ENCODE measurements at regions not wholly inside any gene's neighbourhood (a gene's known extent, or its start where the extent isn't known, plus 50 kb on each side); places are given as distances from the start of the nearest gene placed in this dataset.

DNA sequence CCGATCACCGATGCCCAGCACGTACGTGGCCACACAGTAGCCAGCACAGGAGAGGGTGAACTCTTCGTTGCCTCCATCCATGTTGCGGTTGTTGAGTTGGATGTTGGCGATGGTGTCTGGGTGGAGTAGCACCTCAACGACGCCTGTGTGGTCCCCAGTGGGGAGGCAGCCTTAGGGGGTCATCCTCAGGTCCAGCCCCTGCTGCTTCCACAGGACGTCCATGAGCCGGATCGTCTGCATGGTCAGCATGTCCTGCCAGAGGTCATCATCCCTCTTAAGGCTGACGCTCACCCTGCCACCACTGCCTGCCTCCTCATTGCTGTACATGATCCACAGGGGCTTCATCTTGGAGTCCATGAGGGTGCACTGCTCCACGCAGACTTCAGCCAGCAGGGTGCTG, 369.3 kb downstream of the CMPK2 start:
- H3K9ac ChIP-seq (ENCODE audit: low read length), result no peak overlapping the region
- DNase-seq (no peak), ATAC-seq (ENCODE audit: low read depth) (no peak)
- no peaks in the 10 kb centered on the region for H3K27me3 Mint-ChIP-seq
- peaks cover 0 to 15% (median 0%) of the 10 kb centered on the region in 3 donors for H3K9me3 ChIP-seq (ENCODE audit: control extremely low read depth in 1 of 3, control insufficient read depth in 2 of 3, insufficient read depth in 1 of 3, low read length in 2 of 3)
- H3K36me3 ChIP-seq (replicated peaks in 1 of 2; ENCODE audit: control extremely low read depth in 1 of 2, control insufficient read depth in 1 of 2, extremely low read depth in 1 of 2, insufficient read depth in 2 of 2, low read length in 1 of 2), result no peaks in the 10 kb centered on the region
- peaks cover 4% of the 10 kb centered on the region for H3K4me1 Mint-ChIP-seq
- H3K4me3 Mint-ChIP-seq, result no peak overlapping the region
- CTCF ChIA-PET, result no interaction called here
- no peaks in the 10 kb centered on the region for H3K79me2 ChIP-seq (ENCODE audit: control insufficient read depth, insufficient read depth, low read length)
- H3K4me3 ChIP-seq (ENCODE audit: control extremely low read depth in 1 of 5, extremely low read depth in 1 of 5, insufficient read depth in 1 of 5, low read depth in 2 of 5, low read length in 4 of 5), result no peak overlapping the region
- no peak overlapping the region for H3K27ac Mint-ChIP-seq
- H3K4me2 ChIP-seq (replicated peaks; ENCODE audit: low read depth, low read length, poor library complexity, severe bottlenecking), result no peak overlapping the region
- TF ChIP-seq EZH2 (IDR thresholded peaks at IDR 0.05; ENCODE audit: borderline replicate concordance, insufficient read depth, low read depth, low read length, poor library complexity, severe bottlenecking), result no peak
- TF ChIP-seq, protein P1, sequence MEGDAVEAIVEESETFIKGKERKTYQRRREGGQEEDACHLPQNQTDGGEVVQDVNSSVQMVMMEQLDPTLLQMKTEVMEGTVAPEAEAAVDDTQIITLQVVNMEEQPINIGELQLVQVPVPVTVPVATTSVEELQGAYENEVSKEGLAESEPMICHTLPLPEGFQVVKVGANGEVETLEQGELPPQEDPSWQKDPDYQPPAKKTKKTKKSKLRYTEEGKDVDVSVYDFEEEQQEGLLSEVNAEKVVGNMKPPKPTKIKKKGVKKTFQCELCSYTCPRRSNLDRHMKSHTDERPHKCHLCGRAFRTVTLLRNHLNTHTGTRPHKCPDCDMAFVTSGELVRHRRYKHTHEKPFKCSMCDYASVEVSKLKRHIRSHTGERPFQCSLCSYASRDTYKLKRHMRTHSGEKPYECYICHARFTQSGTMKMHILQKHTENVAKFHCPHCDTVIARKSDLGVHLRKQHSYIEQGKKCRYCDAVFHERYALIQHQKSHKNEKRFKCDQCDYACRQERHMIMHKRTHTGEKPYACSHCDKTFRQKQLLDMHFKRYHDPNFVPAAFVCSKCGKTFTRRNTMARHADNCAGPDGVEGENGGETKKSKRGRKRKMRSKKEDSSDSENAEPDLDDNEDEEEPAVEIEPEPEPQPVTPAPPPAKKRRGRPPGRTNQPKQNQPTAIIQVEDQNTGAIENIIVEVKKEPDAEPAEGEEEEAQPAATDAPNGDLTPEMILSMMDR (IDR thresholded peaks at IDR 0.05), result no peak
- intact Hi-C loops (cut with micrococcal nuclease), result no loop called here
- H4K20me1 ChIP-seq (ENCODE audit: control insufficient read depth, insufficient read depth, low read length, poor library complexity, severe bottlenecking), result no peaks in the 10 kb centered on the region
- POLR2A ChIA-PET, result no interaction called here
- no peak overlapping the region for H3K27ac ChIP-seq (ENCODE audit: low read length in 2 of 2)
- no peaks in the 10 kb centered on the region for H3K4me1 ChIP-seq (ENCODE audit: control insufficient read depth in 2 of 2, insufficient read depth in 2 of 2, low read length in 2 of 2)
- H2AFZ ChIP-seq (ENCODE audit: insufficient read depth, low read depth, low read length, poor library complexity, severe bottlenecking), result no peak overlapping the region
- WGBS (ENCODE audit: insufficient coverage), result 97% methylated on average over 13 of the region's 14 CpGs
- H3K9me3 Mint-ChIP-seq (ENCODE audit: insufficient read depth), result no peaks in the 10 kb centered on the region
- H3K27me3 ChIP-seq (replicated peaks in 1 of 4; ENCODE audit: control extremely low read depth in 1 of 4, control insufficient read depth in 3 of 4, insufficient read depth in 4 of 4, low read length in 3 of 4), result no peaks in the 10 kb centered on the region

DNA sequence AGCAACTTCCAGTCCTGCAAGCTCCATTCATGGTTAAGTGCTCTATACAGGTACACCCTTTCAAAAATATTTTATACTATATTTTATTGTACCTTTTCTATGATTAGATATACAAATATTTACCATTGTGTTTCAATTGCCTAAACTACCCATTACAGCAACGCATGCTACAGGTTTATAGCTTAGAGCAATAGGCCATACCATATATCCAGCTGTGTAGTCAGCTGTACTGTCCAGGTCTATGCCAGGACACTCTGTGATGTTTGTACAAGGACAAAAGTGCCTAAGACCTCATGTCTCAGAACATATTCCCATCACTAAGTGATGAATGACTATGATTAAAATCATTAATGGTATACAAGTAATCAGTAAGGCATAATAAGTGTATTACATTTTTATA, 368.7 kb downstream of the CMPK2 start:
- Mint-ChIP-seq H3K27me3 (no peaks in the 10 kb centered on the region), H3K4me1 (peaks cover 4% of the 10 kb centered on the region), H3K4me3 (no peak overlapping the region), H3K9me3 (ENCODE audit: insufficient read depth) (no peaks in the 10 kb centered on the region), H3K27ac (no peak overlapping the region)
- Histone ChIP-seq H3K4me3 (ENCODE audit: control extremely low read depth in 1 of 5, extremely low read depth in 1 of 5, insufficient read depth in 1 of 5, low read depth in 2 of 5, low read length in 4 of 5) (no peak overlapping the region), H3K79me2 (ENCODE audit: control insufficient read depth, insufficient read depth, low read length) (no peaks in the 10 kb centered on the region), H3K27ac (ENCODE audit: low read length in 2 of 2) (no peak overlapping the region), H2AFZ (ENCODE audit: insufficient read depth, low read depth, low read length, poor library complexity, severe bottlenecking) (no peak overlapping the region), H3K36me3 (replicated peaks in 1 of 2; ENCODE audit: control extremely low read depth in 1 of 2, control insufficient read depth in 1 of 2, extremely low read depth in 1 of 2, insufficient read depth in 2 of 2, low read length in 1 of 2) (no peaks in the 10 kb centered on the region), H3K27me3 (replicated peaks in 1 of 4; ENCODE audit: control extremely low read depth in 1 of 4, control insufficient read depth in 3 of 4, insufficient read depth in 4 of 4, low read length in 3 of 4) (no peaks in the 10 kb centered on the region), H3K4me2 (replicated peaks; ENCODE audit: low read depth, low read length, poor library complexity, severe bottlenecking) (no peak overlapping the region), H3K9ac (ENCODE audit: low read length) (no peak overlapping the region), H3K4me1 (ENCODE audit: control insufficient read depth in 2 of 2, insufficient read depth in 2 of 2, low read length in 2 of 2) (no peaks in the 10 kb centered on the region), H3K9me3 (ENCODE audit: control extremely low read depth in 1 of 3, control insufficient read depth in 2 of 3, insufficient read depth in 1 of 3, low read length in 2 of 3) (peaks cover 0 to 15% (median 0%) of the 10 kb centered on the region in 3 donors), H4K20me1 (ENCODE audit: control insufficient read depth, insufficient read depth, low read length, poor library complexity, severe bottlenecking) (no peaks in the 10 kb centered on the region)
- no peak for DNase-seq
- WGBS (ENCODE audit: insufficient coverage), result no CpG with 5 or more reads among the region's 1 CpG
- TF ChIP-seq, protein P1 (IDR thresholded peaks at IDR 0.05), result no peak
- no peak for TF ChIP-seq EZH2 (IDR thresholded peaks at IDR 0.05; ENCODE audit: borderline replicate concordance, insufficient read depth, low read depth, low read length, poor library complexity, severe bottlenecking)
- POLR2A ChIA-PET, result no interaction called here
- CTCF ChIA-PET, result no interaction called here
- no peak for ATAC-seq (ENCODE audit: low read depth)
- intact Hi-C loops (cut with micrococcal nuclease), result no loop called here

Measured in B cell (primary cell).